ENCODE measurements at regions not wholly inside any gene's neighbourhood (a gene's known extent, or its start where the extent isn't known, plus 50 kb on each side); places are given as distances from the start of the nearest gene placed in this dataset.
"Not testable (repeated sequence)": the region's sequence is repeated elsewhere in the genome, so short reads cannot be mapped to it uniquely, and the experiment has no call there.

- no peak for DNase-seq
These were observed 583.4 kb upstream of the DPPA4 start for GRCh38 chr3:109920749-109921148.

GRCh38 chr3:109921509-109921908, 584.2 kb upstream of the DPPA4 start:
- no peak for DNase-seq

DNA sequence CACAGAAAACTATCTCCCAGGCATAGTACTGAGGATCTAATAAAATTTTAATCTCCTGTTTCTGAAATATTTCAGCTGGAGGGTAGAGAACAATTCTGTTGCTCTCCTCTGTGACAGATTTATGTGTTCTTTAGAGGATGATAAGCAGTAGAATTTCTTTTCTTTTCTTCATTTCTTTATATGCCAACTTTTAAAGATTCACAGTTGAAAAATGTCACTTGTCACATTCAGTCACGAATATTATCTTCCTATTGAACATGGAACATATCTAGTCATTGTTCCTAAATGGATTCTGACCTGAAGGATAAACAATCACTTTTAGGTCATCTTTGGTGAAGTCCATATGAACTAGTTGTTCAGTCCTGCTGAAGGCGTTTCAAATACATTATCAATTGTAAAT, 585.5 kb upstream of the DPPA4 start:
- DNase-seq: no peak

DNA sequence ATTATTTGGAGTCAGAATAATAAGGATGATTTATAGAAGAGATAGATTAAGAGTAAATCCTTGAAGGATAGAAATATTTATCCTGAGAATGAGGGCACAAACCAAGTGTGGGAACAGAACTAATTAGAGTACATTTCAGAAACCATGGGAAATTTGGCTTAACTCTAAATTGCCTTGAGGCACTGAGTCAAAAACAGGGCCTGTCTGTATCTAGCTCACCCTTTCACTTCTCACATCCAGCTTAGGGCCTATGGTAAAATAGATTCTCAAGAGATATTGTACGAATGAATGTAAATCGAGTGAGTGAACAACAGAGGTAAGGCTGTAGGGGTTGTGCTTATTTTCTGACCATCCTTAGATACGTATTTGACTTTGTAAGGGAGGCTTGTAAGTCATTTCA, 586.1 kb upstream of the DPPA4 start:
- no peak for DNase-seq

DNA sequence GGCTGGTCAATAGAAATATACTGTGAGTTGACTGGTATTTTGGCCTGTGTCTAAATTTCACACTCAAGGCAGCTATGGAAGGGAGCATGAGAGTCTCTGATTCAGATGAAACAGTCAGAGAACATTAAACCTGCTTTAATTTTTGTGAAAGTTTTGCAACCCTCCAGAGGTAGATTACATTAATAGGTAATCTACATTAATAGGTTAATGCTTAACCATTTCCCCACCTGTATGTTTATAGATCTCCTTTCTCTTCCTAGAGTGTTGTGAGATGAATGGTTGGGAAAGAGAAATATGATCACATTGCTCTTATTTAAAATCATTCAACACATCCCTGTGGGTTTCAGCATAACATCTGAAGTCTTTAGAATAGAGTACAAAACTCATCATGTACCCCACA, 586.9 kb upstream of the DPPA4 start:
- DNase-seq: no peak

GRCh38 chr3:109926376-109926775, 589.0 kb upstream of the DPPA4 start:
- DNase-seq: no peak

DNA sequence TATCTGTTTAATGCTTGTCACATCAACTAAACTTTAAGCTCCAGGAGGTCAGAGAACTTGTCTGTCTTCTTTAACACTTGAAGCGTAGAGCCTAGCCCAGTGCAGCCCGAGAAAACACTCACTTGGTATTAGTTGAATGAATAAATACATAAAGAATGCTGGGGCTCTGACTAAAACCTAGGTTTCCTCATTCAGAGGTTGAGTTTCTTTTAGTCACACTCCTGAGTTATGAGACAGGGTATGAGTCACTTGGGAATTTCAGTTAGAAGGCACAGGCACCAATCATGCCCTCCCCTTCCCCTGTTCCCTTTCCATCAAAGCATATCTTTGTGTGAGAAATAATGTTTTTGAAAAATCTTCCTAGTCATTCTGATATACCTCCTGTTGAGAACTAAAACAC, 589.8 kb upstream of the DPPA4 start:
- no peak for DNase-seq

DNA sequence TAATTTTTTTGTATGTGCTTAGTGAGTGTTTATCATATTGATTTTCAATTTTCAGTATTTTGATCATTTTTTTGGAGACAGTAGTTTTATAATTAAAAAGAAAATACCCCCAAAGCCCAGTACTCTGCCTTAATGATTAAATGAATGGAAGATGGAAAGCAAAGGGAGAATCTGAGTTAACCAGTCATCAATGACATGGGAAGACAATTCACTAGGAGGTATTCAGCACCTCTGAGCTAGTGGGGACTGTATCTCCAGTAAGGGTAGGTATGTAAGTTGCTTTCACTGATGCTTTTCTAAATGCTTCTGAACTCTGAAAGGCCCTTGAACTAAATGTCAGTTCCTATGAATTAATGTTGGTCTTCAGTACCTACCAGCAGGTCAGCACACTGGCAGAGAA, 590.4 kb upstream of the DPPA4 start:
- no peak for DNase-seq

GRCh38 chr3:109930582-109930981, 593.2 kb upstream of the DPPA4 start:
- no peak for DNase-seq

GRCh38 chr3:109933576-109933975, 596.2 kb upstream of the DPPA4 start:
- no peak for DNase-seq

- no peak for DNase-seq
These were observed 602.5 kb upstream of the DPPA4 start for GRCh38 chr3:109939817-109940216.

DNA sequence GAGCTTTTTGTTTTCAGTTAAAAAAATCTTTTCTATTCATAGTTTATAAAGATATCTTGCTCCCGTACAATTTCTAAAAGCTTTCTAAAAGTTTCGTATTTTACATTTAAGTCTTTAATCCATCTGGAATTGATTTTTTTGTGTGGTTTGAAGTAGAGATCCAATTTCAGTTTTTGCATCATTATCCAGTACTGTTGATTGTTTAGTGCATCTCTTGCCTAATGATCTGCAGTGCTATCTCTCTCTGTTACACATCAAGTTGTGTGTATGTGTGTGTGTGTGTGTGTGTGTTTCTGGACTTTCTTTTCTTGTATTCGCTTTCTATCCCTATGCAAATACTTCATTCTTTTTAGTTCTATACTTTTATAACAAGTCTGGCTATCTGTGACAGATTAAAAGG, 605.8 kb upstream of the DPPA4 start:
- DNase-seq: no peak

DNA sequence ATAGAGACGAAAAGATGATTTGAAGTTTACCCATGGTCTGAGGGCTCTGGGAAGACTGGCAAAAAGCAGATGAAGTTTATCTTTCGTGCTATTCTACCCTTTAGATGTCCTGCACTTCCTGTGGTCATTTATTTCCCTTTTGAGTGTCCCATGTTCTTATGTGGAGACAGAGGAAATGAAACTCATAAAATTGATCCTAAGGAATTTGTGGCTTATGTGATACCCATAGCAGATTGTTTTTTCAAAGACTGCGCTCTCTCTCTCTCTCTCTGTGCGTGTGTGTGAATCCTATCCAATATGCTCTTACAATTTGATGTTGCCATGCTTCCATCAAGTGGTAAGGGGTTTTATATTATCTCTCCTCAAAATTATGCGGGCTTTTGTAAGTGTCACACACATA, 607.5 kb upstream of the DPPA4 start:
- no peak for DNase-seq

DNA sequence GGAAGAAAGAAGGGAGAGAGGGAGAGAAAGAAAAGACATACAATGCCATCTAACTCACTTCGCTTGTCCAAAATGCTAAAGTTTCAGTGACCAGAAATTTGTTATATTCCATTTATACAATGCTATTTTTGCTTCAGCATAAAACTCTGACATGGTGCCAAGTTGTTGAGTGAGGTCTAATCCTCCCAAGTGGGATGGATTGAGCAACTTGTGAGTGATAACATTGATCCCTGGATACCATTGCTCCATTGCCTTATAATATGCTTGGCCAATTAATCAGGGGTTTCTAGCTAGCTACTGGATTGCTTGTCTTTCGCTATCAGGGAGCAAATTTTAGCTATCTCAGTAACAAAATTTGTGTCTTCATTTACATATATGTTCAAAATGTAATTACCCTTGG, 615.6 kb upstream of the DPPA4 start:
- no peak for DNase-seq

- peak; percentile 54 for DNase-seq
These were observed 626.5 kb upstream of the DPPA4 start for GRCh38 chr3:109963831-109964230.

GRCh38 chr3:109973733-109974132, 636.4 kb upstream of the DPPA4 start:
- DNase-seq: no peak

GRCh38 chr3:109977897-109978296, 640.6 kb upstream of the DPPA4 start:
- no peak for DNase-seq

DNA sequence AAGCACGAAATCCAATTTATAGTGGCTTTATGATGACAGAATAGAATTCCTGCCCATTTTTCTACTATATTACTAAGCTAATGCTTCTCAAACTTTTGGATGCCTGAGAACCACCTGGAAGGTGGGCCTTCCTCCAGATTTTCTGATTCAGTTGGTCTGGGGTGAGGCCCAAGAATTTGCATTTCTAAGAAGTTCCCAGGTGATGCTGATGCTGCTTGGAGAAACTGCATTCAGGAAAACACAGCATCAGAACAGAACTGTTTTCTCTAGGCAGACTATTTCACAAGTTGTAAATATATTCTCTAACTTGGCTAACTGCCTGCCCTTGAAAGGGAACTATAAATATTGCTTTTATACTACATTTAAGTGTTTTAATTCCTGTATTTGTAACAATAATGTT, 644.9 kb upstream of the DPPA4 start:
- no peak for DNase-seq

DNA sequence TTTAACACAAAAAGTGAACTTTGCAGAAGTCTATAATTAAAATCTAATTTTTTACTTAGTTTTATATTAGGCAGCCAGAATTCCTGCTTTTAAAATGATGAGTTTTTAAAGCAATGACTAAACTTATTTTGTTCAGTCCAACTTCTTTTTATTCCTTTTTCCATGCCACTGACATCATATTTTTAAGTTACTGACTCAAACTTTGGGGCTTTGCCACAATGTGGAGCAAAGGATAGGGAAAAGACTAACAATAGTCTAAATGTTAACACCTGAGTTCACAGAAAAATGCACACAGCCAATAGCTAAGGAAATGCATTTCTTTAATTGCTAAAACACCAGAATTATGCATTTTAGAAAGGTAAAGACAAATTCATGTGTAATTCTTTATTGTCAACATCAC, 647.6 kb upstream of the DPPA4 start:
- no peak for DNase-seq

DNA sequence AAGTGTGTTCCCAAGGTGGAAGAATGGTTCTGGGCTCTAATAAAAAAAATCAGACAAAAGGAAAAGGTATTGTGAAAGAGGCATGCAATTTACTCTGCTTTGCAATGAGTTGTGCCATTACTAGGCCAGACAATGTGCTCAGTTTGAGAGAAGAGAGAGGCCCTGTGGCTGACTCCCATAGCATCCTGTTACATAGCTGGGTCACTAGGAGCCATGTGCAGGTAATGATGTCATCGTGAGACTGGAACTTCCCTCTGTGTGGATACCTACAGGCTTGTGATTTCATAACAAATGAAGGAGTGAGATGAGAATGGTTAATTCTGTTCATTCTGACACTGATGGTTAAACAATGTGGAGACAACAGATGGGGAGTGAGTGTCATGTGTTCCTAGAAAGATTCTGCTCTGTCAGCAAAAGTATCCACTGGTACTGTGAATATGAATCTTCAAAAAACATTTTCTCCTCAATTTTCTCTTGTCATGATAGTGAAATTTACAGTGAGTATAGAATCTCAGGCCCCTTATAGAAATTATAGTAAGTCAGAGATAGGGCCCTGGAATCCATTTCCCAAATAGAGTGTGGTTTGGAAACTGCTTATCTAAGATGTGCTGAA, 648.7 kb upstream of the DPPA4 start:
- DNase-seq: no peak

- no peak for DNase-seq
These were observed 657.5 kb upstream of the DPPA4 start for GRCh38 chr3:109994853-109995252.

DNA sequence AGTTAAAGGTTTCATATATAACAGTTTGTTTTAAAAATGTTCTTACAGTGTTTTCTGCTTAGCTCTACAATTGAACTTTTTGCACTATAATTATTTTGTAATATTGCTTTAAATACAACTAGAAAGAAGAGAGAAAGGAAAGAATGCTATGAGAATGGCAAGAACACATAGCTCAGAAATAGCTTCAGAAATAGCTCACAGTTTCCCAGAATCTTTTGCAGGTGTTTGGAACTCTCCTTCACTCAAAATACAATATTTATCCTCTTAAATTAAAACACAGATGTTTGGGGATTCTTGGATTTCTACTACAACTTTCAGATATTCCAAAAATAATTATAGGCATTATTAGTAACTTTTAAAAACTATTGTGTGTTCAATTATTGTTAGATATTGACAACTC, 658.0 kb upstream of the DPPA4 start:
- DNase-seq: no peak

DNA sequence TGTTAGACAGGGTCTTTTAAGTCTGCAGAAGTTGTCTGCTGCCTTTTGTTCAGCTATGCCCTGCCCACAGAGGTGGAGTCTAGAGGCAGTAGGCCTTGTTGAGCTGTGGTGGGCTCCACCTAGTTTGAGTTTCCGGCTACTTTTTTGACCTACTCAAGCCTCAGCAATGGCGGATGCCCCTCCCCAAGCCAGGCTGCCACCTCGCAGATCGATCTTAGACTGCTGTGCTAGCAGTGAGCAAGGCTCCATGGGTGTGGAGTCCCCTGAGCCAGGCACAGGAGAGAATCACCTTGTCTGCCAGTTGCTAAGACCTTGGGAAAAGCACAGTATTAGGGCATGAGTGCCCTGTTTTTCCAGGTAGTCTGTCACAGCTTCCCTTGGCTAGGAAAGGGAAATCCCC, 664.6 kb upstream of the DPPA4 start:
- not testable (repeated sequence) for DNase-seq

- no peak for DNase-seq
These were observed 669.6 kb upstream of the DPPA4 start for GRCh38 chr3:110006913-110007312.

GRCh38 chr3:110015231-110015963, 678.1 kb upstream of the DPPA4 start:
- DNase-seq: no peak

All from NCI-H774 (cell line).